Medulla oblongata (tissue), 1 donor: ENCODE measurements at regions not wholly inside any gene's neighbourhood (a gene's known extent, or its start where the extent isn't known, plus 50 kb on each side); places are given as distances from the start of the nearest gene placed in this dataset.
"Not testable (repeated sequence)": the region's sequence is repeated elsewhere in the genome, so short reads cannot be mapped to it uniquely, and the experiment has no call there.

Experiments
- DNase-seq: peaks from one replicate; pipeline ENCODE4 v3.0.0-alpha.2; 2015; ENCODE audit errors: extremely low spot score

- DNase-seq: not testable (repeated sequence)
Measured at GRCh38 chr10:11403646-11404045, 207.8 kb downstream of the USP6NL start.

GRCh38 chr10:11403116-11403515, 208.3 kb downstream of the USP6NL start:
- no peak for DNase-seq

DNA sequence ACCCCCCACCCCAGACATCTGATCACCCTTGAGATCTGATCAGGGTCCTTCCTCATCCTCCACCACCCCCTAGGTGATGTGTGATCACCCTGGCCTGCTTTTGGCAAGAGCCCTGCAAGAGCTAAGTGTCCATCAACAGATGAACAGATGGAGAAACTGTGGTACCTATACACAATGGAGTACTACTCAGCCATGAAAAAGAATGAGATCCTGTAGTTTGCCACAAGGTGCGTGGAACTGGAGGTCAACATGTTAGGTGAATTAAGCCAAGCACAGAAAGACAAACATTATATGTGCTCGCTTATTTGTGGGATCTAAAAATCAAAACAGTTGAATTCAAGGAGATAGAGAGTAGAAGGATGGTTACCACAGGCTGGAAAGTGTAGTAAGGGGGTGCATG, 209.1 kb downstream of the USP6NL start:
- no peak for DNase-seq

DNA sequence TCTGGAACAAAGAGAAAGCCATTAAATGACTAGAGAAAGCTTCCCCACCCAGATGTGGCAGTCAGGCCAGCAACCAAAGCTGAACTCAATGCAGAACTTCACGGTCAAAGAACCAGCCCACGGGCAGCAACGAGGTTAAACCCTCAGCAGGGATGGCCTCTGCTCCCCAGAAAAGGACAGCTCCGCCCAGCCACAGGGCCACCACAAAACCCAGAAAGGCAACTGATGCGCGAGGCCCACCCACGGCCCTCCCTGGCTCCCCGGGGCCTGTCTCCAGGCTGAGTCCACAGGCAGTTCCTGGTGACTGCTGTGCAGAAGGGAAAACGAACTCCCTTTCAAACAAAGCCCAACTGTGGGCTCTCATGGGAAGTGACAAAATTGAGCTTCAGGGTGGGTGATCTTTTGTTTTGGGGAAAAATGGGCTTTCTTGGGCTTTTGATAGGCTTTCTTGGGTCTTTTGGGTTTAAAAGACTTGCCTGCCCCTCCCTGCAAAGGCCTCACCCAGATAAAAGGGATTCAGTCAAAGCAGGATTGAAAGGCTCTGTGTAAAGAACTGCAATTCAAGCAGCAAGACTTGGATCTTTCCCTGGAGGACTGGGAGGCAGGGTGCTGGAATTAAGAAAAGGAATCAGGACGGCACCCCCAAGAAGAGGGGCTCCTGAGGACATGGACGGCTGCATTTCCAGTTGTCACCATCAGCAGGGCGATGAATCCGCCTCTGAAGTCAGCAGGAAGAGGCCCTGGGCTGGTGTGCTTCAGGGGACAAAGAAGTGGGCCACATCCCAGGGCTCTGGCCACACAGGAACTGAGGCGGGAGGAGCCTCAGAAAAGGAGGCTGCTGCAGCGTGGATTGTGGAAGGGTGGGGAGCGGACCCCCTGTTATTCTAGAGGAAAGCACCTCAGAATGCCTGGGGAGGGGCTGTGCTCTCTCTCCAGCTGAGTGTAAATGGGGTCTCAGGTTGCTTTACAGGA, 209.9 kb downstream of the USP6NL start:
- DNase-seq: no peak

DNA sequence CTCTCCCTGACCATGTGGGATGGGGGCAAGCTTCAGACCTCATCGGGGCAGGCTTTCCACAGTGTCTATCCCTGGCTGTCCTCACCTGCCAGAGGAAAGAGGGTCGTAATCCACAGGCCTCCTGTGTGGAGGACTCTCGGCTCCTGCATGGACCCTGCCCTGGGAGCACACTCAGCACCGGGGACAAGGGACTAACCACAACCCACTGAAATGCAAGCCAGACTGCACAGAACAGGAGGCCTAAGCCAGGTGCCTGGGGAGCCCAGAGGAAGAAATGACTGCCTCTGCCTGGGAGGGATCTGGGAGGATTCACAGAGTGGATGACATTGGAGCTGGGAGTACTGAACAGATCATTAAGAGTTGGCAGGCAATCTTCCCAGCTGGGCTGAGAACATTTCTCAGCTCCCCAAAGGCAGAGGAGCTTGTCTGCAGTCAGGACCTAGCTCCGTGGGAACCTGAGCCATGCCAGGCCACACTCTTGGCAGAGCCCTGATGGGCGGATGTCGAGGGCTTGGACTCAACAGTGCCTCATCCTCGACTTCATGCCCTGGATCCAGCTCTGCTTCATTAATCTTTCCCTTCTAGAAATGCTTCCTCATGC, 213.4 kb downstream of the USP6NL start:
- peak; percentile 69 for DNase-seq

- DNase-seq: no peak
Measured at GRCh38 chr10:11397077-11397965, 214.1 kb downstream of the USP6NL start.

DNA sequence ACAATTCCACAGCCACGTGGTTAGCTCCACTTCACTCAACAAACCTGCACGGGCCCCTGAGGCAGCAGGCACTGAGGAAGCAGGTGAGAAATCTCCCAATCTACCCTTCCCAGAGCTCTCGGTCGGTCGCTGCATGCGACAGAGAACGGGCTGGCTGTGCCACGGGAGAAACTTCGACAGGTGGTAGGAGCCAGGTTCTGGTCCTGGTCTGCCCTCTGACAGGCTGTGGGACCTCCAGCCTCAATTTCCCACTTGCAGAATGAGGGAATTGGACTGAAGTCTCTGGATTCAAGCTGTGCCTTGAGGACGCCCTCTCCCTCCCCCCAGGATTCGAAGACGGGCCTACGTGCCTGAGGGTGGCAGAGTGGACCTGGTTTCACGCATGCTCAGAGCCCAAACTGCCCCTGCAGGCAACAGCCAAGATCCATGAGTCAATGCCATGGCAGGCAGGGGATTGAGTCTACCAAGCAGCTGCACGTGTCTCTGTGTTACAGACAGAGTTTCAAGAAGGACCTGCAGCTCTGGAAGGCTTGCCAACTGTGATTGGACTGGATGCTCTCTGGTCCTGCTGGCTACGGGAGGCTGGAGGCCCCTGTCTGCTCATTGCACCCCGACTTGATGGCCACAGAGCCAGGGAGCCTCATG, 215.0 kb downstream of the USP6NL start:
- no peak for DNase-seq

- no peak for DNase-seq
Measured at GRCh38 chr10:11395581-11396310, 215.7 kb downstream of the USP6NL start.

GRCh38 chr10:11395161-11395560, 216.3 kb downstream of the USP6NL start:
- no peak for DNase-seq

GRCh38 chr10:11393858-11394257, 217.6 kb downstream of the USP6NL start:
- no peak for DNase-seq

DNA sequence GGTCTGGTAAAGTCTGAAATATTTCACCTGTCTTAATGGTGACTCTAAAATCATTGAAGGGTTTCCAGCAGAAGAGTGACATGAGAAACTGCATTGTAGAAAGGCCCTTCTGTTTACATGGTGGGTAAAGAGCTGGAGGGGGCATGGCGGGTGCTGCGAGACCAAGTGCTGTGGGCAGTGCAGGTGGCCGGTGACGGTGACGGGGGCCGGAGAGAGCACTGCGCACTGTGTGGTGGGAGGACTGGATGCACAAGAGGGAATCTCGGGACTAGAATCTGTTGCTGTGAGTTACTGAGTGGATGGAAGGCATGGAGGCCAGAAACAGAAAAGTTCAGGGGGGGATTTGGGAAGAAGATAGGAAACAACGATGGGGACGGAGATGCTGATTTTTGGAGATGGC, 218.7 kb downstream of the USP6NL start:
- no peak for DNase-seq

GRCh38 chr10:11388996-11389395, 222.5 kb downstream of the USP6NL start:
- DNase-seq: no peak

GRCh38 chr10:11387551-11388222, 223.8 kb downstream of the USP6NL start:
- no peak for DNase-seq

GRCh38 chr10:11387044-11387443, 224.4 kb downstream of the USP6NL start:
- DNase-seq: no peak
